ENCODE measurements at regions not wholly inside any gene's neighbourhood (a gene's known extent, or its start where the extent isn't known, plus 50 kb on each side); places are given as distances from the start of the nearest gene placed in this dataset.

DNA sequence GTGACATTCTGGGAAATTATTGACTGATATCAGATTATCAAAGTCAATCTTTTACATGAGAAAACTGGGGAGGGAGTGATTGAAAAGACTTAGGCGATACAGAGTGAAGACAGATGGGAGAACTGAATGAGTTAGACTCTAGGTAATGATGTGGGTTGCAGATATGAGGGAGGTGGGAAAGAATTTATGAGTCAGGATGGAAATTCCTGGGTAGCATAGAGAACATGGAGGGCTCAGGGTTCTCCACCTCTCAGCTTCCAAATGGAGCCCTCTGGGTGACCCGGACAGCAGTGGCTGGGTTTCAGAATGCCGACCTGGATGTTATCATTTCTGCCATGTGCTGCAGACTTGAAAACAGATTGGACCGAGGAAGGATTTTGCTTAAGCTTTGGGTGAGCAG lies 75.4 kb upstream of the SHB start:
- TF ChIP-seq, protein P1, sequence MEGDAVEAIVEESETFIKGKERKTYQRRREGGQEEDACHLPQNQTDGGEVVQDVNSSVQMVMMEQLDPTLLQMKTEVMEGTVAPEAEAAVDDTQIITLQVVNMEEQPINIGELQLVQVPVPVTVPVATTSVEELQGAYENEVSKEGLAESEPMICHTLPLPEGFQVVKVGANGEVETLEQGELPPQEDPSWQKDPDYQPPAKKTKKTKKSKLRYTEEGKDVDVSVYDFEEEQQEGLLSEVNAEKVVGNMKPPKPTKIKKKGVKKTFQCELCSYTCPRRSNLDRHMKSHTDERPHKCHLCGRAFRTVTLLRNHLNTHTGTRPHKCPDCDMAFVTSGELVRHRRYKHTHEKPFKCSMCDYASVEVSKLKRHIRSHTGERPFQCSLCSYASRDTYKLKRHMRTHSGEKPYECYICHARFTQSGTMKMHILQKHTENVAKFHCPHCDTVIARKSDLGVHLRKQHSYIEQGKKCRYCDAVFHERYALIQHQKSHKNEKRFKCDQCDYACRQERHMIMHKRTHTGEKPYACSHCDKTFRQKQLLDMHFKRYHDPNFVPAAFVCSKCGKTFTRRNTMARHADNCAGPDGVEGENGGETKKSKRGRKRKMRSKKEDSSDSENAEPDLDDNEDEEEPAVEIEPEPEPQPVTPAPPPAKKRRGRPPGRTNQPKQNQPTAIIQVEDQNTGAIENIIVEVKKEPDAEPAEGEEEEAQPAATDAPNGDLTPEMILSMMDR (conservative IDR thresholded peaks at IDR 0.05; ENCODE audit: low read depth in 2 of 2) = no peak
- TF ChIP-seq POLR2AphosphoS5 (IDR thresholded peaks at IDR 0.05; ENCODE audit: low read depth) (no peak), EZH2 (IDR thresholded peaks at IDR 0.05; ENCODE audit: low read depth, unreplicated experiment) (no peak)

All from GM23338 (cell line).